Trophoblast cell (in vitro differentiated cells and primary cell): ENCODE measurements at regions not wholly inside any gene's neighbourhood (a gene's known extent, or its start where the extent isn't known, plus 50 kb on each side); places are given as distances from the start of the nearest gene placed in this dataset.

ENCODE experiments used
- DNase-seq, 2 donors: peaks; one replicate each; pipeline ENCODE4 v3.0.0-alpha.2; 2016
- H2AFZ ChIP-seq: 2 replicates; pipeline ENCODE4 v1.6.1; 2013; ENCODE audit warnings: low read length, moderate library complexity, mild to moderate bottlenecking; ENCODE audit not compliant: insufficient read depth, poor library complexity
- H2AK5ac ChIP-seq: 2 replicates; pipeline ENCODE4 v1.6.1; 2013; ENCODE audit warnings: mild to moderate bottlenecking, low read length
- H2BK120ac ChIP-seq: 2 replicates; pipeline ENCODE4 v1.6.1; 2013; ENCODE audit warnings: low read length, mild to moderate bottlenecking, moderate library complexity; ENCODE audit not compliant: insufficient read depth, poor library complexity
- H2BK12ac ChIP-seq: 2 replicates; pipeline ENCODE4 v1.6.1; 2013; ENCODE audit warnings: mild to moderate bottlenecking, low read length, moderate library complexity
- H2BK5ac ChIP-seq: 2 replicates; pipeline ENCODE4 v1.6.1; 2013; ENCODE audit warnings: low read length, low read depth, moderate library complexity, mild to moderate bottlenecking; ENCODE audit not compliant: poor library complexity
- H3K14ac ChIP-seq: 2 replicates; pipeline ENCODE4 v1.6.1; 2013; ENCODE audit warnings: mild to moderate bottlenecking, low read length
- H3K18ac ChIP-seq: 2 replicates; pipeline ENCODE4 v1.6.1; 2013; ENCODE audit warnings: mild to moderate bottlenecking, low read length
- H3K23ac ChIP-seq: 2 replicates; pipeline ENCODE4 v1.6.1; 2013; ENCODE audit warnings: low read length
- H3K27ac ChIP-seq: 2 replicates; pipeline ENCODE4 v1.5.1; 2013; ENCODE audit warnings: low read depth, mild to moderate bottlenecking, inconsistent platforms, low read length, moderate library complexity
- H3K27me3 ChIP-seq: 2 replicates; pipeline ENCODE4 v1.6.1; 2013; ENCODE audit warnings: inconsistent platforms, mild to moderate bottlenecking, low read length, moderate library complexity; ENCODE audit not compliant: insufficient read depth
- H3K36me3 ChIP-seq, 2 experiments: 1 replicate in 1 of 2; 2 replicates in 1 of 2; pipeline ENCODE4 v1.6.1; 2013; ENCODE audit warnings: low read length in 2 of 2, mild to moderate bottlenecking in 2 of 2, moderate library complexity in 1 of 2; ENCODE audit not compliant: insufficient read depth in 2 of 2, control insufficient read depth in 1 of 2
- H3K4ac ChIP-seq: 2 replicates; pipeline ENCODE4 v1.6.1; 2013; ENCODE audit warnings: low read depth, mild to moderate bottlenecking, low read length, moderate library complexity
- H3K4me1 ChIP-seq, 2 experiments: 1 replicate in 1 of 2; 2 replicates in 1 of 2; pipeline ENCODE4 v1.6.1; 2013; ENCODE audit warnings: low read length in 2 of 2, mild to moderate bottlenecking in 2 of 2, moderate library complexity in 1 of 2; ENCODE audit not compliant: insufficient read depth in 2 of 2, control insufficient read depth in 1 of 2
- H3K4me2 ChIP-seq: 2 replicates; pipeline ENCODE4 v1.6.1; 2013; ENCODE audit warnings: inconsistent platforms, mild to moderate bottlenecking, low read length, moderate library complexity
- H3K4me3 ChIP-seq: 2 replicates; pipeline ENCODE4 v1.5.1; 2013; ENCODE audit warnings: mild to moderate bottlenecking, low read depth, low read length, inconsistent platforms
- H3K79me1 ChIP-seq: one replicate; pipeline ENCODE4 v1.6.1; 2013; ENCODE audit warnings: low read length
- H3K79me2 ChIP-seq: 2 replicates; pipeline ENCODE4 v1.6.1; 2013; ENCODE audit warnings: low read length, mild to moderate bottlenecking; ENCODE audit not compliant: control insufficient read depth, insufficient read depth, poor library complexity
- H3K9ac ChIP-seq: 2 replicates; pipeline ENCODE4 v1.6.1; 2013; ENCODE audit warnings: mild to moderate bottlenecking, low read length
- H3K9me3 ChIP-seq: 2 replicates; pipeline ENCODE4 v1.6.1; 2013; ENCODE audit warnings: low read depth, mild to moderate bottlenecking, control low read depth, inconsistent platforms, low read length; ENCODE audit not compliant: insufficient read depth
- H4K12ac ChIP-seq: 2 replicates; pipeline ENCODE4 v1.6.1; 2013; ENCODE audit warnings: low read depth, mild to moderate bottlenecking, low read length, moderate library complexity
- H4K8ac ChIP-seq: 2 replicates; pipeline ENCODE4 v1.6.1; 2013; ENCODE audit warnings: low read depth, mild to moderate bottlenecking, low read length, moderate library complexity
- H4K91ac ChIP-seq: one replicate; pipeline ENCODE4 v1.6.1; 2013; ENCODE audit warnings: low read depth, mild to moderate bottlenecking, low read length, moderate library complexity
- WGBS: extraction: QIAGEN DNeasy Blood & Tissue Kit; methylation state at CpG from one replicate; pipeline ENCODE4 v1.1.7; 2013; ENCODE audit warnings: missing lambda C conversion rate; ENCODE audit not compliant: insufficient read length, insufficient coverage; ENCODE audit errors: extremely low coverage; 5-methylcytosine and 5-hydroxymethylcytosine counted together

GRCh38 chrX:150084496-150085229 is 146.4 kb upstream of the EOLA2 start:
- Histone ChIP-seq H2BK120ac (no peak overlapping the region), H4K12ac (no peak overlapping the region), H2AFZ (no peak overlapping the region), H2BK12ac (no peak overlapping the region), H4K8ac (no peak overlapping the region), H3K14ac (no peak overlapping the region), H3K79me2 (no peaks in the 10 kb centered on the region), H3K4me2 (no peak overlapping the region), H3K23ac (no peak overlapping the region), H4K91ac (no peak overlapping the region), H3K9me3 (no peaks in the 10 kb centered on the region), H3K79me1 (no peaks in the 10 kb centered on the region), H3K4me3 (no peak overlapping the region), H3K18ac (no peak overlapping the region), H2BK5ac (no peak overlapping the region), H3K36me3 (no peaks in the 10 kb centered on the region), H3K4ac (no peak overlapping the region), H2AK5ac (no peak overlapping the region), H3K9ac (no peak overlapping the region), H3K27me3 (no peaks in the 10 kb centered on the region), H3K4me1 (no peaks in the 10 kb centered on the region), H3K27ac (no peak overlapping the region)
- WGBS = no CpG with 5 or more reads among the region's 5 CpGs
- no peak for DNase-seq

DNA sequence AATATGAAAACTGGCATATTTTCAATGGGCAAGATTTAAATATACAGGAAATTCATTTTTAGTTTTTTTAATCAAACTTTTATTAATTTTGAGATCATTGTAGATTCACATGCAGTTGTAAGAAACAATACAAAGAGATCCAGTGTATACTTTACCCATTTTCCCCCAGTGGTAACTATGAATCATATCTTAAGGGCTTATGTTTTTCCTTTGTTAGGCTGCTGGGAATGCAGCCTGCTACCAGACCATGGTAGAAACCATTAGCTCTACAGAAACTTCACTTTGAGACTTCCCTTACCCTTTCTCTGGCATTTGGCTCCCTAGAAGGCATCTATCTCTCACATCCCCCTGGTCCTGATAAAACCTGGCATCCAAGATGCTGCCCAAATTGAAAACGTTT is 147.6 kb upstream of the EOLA2 start:
- Histone ChIP-seq H3K4me1 (no peaks in the 10 kb centered on the region), H2BK120ac (no peak overlapping the region), H4K12ac (no peak overlapping the region), H3K14ac (no peak overlapping the region), H2AK5ac (no peak overlapping the region), H3K23ac (no peak overlapping the region), H3K27me3 (no peaks in the 10 kb centered on the region), H4K91ac (no peak overlapping the region), H3K79me2 (no peaks in the 10 kb centered on the region), H3K4me2 (no peak overlapping the region), H2BK12ac (no peak overlapping the region), H3K4ac (no peak overlapping the region), H2AFZ (no peak overlapping the region), H3K36me3 (no peaks in the 10 kb centered on the region), H4K8ac (no peak overlapping the region), H3K79me1 (no peaks in the 10 kb centered on the region), H2BK5ac (no peak overlapping the region), H3K27ac (no peak overlapping the region), H3K9ac (no peak overlapping the region), H3K4me3 (no peak overlapping the region), H3K9me3 (no peaks in the 10 kb centered on the region), H3K18ac (no peak overlapping the region)
- WGBS = no CpG with 5 or more reads among the region's 1 CpG
- DNase-seq = no peak

DNA sequence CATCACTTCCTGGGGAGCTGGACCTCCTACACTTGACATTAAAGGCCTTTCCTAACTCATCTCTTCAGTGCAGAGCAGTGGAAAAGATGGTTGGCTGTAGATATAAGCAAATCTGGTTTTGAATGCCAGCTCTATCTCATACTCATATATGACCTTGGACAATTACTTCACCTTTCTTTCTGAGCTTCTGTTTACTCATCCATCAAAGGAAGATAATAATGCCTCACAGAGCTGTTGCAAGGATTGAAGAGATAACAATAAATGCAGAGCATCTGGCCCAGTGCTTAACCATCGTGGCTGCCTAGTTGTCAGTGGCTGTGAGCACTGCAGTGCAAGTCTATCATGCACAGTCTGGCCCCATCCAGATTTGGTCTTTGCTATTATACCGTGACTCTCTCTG is 148.1 kb upstream of the EOLA2 start:
- H3K27me3 ChIP-seq = no peaks in the 10 kb centered on the region
- no peak overlapping the region for H3K27ac ChIP-seq
- no peak overlapping the region for H4K12ac ChIP-seq
- no peak overlapping the region for H2BK120ac ChIP-seq
- no peak overlapping the region for H2AFZ ChIP-seq
- H3K79me2 ChIP-seq = no peaks in the 10 kb centered on the region
- no peak overlapping the region for H3K4me3 ChIP-seq
- H2BK5ac ChIP-seq = no peak overlapping the region
- no peak overlapping the region for H2AK5ac ChIP-seq
- H3K36me3 ChIP-seq = no peaks in the 10 kb centered on the region
- H3K79me1 ChIP-seq = no peaks in the 10 kb centered on the region
- H3K9ac ChIP-seq = no peak overlapping the region
- no peaks in the 10 kb centered on the region for H3K9me3 ChIP-seq
- no peak overlapping the region for H3K4me2 ChIP-seq
- H3K4me1 ChIP-seq = no peaks in the 10 kb centered on the region
- H3K18ac ChIP-seq = no peak overlapping the region
- no peak overlapping the region for H4K91ac ChIP-seq
- H3K4ac ChIP-seq = no peak overlapping the region
- WGBS = no CpG with 5 or more reads among the region's 2 CpGs
- H2BK12ac ChIP-seq = no peak overlapping the region
- no peak for DNase-seq
- no peak overlapping the region for H3K14ac ChIP-seq
- no peak overlapping the region for H3K23ac ChIP-seq
- no peak overlapping the region for H4K8ac ChIP-seq

DNA sequence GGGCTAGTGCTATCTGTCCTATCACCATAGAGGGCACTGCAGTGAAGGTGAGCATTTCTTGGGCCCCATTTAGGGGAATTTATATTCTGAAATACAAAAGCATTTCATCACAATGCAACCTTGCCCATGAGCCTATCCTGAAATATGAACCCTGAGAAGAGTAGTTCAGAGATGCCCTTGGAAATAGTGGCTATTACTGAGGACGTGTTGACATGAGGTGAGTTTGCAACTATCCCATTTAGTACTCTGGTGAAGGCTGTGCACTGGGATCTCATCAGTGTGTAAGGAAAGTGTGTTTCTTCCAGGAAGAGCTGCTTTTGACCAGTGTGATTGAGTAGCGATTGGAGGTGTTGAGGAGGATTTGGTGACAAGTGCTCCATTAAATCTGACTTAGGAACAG is 149.3 kb upstream of the EOLA2 start:
- Histone ChIP-seq H2BK5ac (no peak overlapping the region), H3K36me3 (no peaks in the 10 kb centered on the region), H3K79me1 (no peaks in the 10 kb centered on the region), H3K4ac (no peak overlapping the region), H3K79me2 (no peaks in the 10 kb centered on the region), H2BK12ac (no peak overlapping the region), H4K91ac (no peak overlapping the region), H2BK120ac (no peak overlapping the region), H4K12ac (no peak overlapping the region), H3K4me3 (no peak overlapping the region), H3K23ac (no peak overlapping the region), H3K14ac (no peak overlapping the region), H3K27ac (no peak overlapping the region), H3K4me2 (no peak overlapping the region), H3K4me1 (no peaks in the 10 kb centered on the region), H3K9ac (no peak overlapping the region), H2AK5ac (no peak overlapping the region), H2AFZ (no peak overlapping the region), H4K8ac (no peak overlapping the region), H3K9me3 (no peaks in the 10 kb centered on the region), H3K18ac (no peak overlapping the region), H3K27me3 (no peaks in the 10 kb centered on the region)
- DNase-seq = no peak
- no CpG with 5 or more reads among the region's 2 CpGs for WGBS
